ENCODE measurements at regions not wholly inside any gene's neighbourhood (a gene's known extent, or its start where the extent isn't known, plus 50 kb on each side); places are given as distances from the start of the nearest gene placed in this dataset.

GRCh38 chr14:34035934-34036250 lies 85.0 kb upstream of the EGLN3 start (continued):
- TF ChIP-seq MTERF4 (CRISPR knock-in tag; IDR thresholded peaks at IDR 0.05) (peak; percentile 72), ZNF572 (CRISPR knock-in tag; IDR thresholded peaks at IDR 0.05) (0 out of 2 replicates have a peak, but pooled peaks have one; percentile 73), ZBTB2 (CRISPR knock-in tag; IDR thresholded peaks at IDR 0.05; ENCODE audit: low read depth) (peak; percentile 42; the same call in 1 of the 2 replicates), ZNF800 (CRISPR knock-in tag; IDR thresholded peaks at IDR 0.05) (0 out of 2 replicates have a peak, but pooled peaks have one; percentile 5), ZNF557 (CRISPR knock-in tag; IDR thresholded peaks at IDR 0.05) (peak; percentile 74; the same call in 1 of the 2 replicates), KDM5B (CRISPR knock-in tag; IDR thresholded peaks at IDR 0.05; ENCODE audit: borderline replicate concordance) (peak; percentile 5; the same call in 1 of the 2 replicates), TCF7L2 (IDR thresholded peaks at IDR 0.05; ENCODE audit: low read depth, low read length) (no peak), HBP1 (CRISPR knock-in tag; IDR thresholded peaks at IDR 0.05; ENCODE audit: low read depth) (no peak), ZNF710 (CRISPR knock-in tag; IDR thresholded peaks at IDR 0.05; ENCODE audit: borderline replicate concordance) (no peak; the same call in 1 of the 2 replicates)
- TF ChIP-seq, protein P1, sequence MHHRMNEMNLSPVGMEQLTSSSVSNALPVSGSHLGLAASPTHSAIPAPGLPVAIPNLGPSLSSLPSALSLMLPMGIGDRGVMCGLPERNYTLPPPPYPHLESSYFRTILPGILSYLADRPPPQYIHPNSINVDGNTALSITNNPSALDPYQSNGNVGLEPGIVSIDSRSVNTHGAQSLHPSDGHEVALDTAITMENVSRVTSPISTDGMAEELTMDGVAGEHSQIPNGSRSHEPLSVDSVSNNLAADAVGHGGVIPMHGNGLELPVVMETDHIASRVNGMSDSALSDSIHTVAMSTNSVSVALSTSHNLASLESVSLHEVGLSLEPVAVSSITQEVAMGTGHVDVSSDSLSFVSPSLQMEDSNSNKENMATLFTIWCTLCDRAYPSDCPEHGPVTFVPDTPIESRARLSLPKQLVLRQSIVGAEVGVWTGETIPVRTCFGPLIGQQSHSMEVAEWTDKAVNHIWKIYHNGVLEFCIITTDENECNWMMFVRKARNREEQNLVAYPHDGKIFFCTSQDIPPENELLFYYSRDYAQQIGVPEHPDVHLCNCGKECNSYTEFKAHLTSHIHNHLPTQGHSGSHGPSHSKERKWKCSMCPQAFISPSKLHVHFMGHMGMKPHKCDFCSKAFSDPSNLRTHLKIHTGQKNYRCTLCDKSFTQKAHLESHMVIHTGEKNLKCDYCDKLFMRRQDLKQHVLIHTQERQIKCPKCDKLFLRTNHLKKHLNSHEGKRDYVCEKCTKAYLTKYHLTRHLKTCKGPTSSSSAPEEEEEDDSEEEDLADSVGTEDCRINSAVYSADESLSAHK (CRISPR knock-in tag; IDR thresholded peaks at IDR 0.05; ENCODE audit: borderline replicate concordance): 0 out of 2 replicates have a peak, but pooled peaks have one; percentile 16
- TF ChIP-seq, protein P2, sequence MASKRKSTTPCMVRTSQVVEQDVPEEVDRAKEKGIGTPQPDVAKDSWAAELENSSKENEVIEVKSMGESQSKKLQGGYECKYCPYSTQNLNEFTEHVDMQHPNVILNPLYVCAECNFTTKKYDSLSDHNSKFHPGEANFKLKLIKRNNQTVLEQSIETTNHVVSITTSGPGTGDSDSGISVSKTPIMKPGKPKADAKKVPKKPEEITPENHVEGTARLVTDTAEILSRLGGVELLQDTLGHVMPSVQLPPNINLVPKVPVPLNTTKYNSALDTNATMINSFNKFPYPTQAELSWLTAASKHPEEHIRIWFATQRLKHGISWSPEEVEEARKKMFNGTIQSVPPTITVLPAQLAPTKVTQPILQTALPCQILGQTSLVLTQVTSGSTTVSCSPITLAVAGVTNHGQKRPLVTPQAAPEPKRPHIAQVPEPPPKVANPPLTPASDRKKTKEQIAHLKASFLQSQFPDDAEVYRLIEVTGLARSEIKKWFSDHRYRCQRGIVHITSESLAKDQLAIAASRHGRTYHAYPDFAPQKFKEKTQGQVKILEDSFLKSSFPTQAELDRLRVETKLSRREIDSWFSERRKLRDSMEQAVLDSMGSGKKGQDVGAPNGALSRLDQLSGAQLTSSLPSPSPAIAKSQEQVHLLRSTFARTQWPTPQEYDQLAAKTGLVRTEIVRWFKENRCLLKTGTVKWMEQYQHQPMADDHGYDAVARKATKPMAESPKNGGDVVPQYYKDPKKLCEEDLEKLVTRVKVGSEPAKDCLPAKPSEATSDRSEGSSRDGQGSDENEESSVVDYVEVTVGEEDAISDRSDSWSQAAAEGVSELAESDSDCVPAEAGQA (IDR thresholded peaks at IDR 0.05; ENCODE audit: low read depth): 0 out of 2 replicates have a peak, but pooled peaks have one; percentile 2
- TF ChIP-seq, protein P2 (CRISPR knock-in tag; IDR thresholded peaks at IDR 0.05; ENCODE audit: borderline replicate concordance): no peak

Data from HepG2 (cell line).